Right ventricle myocardium inferior (tissue), 1 donor: ENCODE measurements at regions not wholly inside any gene's neighbourhood (a gene's known extent, or its start where the extent isn't known, plus 50 kb on each side); places are given as distances from the start of the nearest gene placed in this dataset.

Experiments used
- ATAC-seq: fragments of 200-7000 bp; cut with Tn5 transposase; one replicate; pipeline ENCODE4 v1.9.1; 2020; ENCODE audit warnings: mild to moderate bottlenecking, moderate library complexity
- DNase-seq: peaks from one replicate; pipeline ENCODE4 v3.0.0; 2021; ENCODE audit errors: missing footprints
- intact Hi-C: fragments of 100-400 bp; cut with DNase I; formaldehyde crosslinking; loops from one replicate; pipeline ENCODE4 v1.11.0; 2022
- donor health status: DM: no; HTN: yes; CAD: no; lungs with severe emphysema.

- ATAC-seq (no peak), DNase-seq (no peak)
- intact Hi-C loops = no loop called here
Measured at GRCh38 chr7:159272739-159273138, 128.1 kb upstream of the VIPR2 start.

GRCh38 chr7:159271781-159272180 is 127.1 kb upstream of the VIPR2 start:
- ATAC-seq (no peak), DNase-seq (no peak)
- intact Hi-C loops = no loop called here

- intact Hi-C loops = no loop called here
- ATAC-seq (no peak), DNase-seq (no peak)
Measured at GRCh38 chr7:159269745-159270144, 125.1 kb upstream of the VIPR2 start.

GRCh38 chr7:159263430-159263829 is 118.8 kb upstream of the VIPR2 start:
- intact Hi-C loops = no loop called here
- no peak for ATAC-seq
- DNase-seq = no peak

GRCh38 chr7:159253657-159254056 is 109.0 kb upstream of the VIPR2 start:
- no peak for ATAC-seq
- DNase-seq = no peak
- intact Hi-C loops = no loop called here

GRCh38 chr7:159250471-159250870 is 105.8 kb upstream of the VIPR2 start:
- ATAC-seq (no peak), DNase-seq (no peak)
- intact Hi-C loops = no loop called here

GRCh38 chr7:159249671-159250070 is 105.0 kb upstream of the VIPR2 start:
- ATAC-seq (peak; percentile 26), DNase-seq (no peak)
- intact Hi-C loops = no loop called here

- ATAC-seq (no peak), DNase-seq (no peak)
- intact Hi-C loops = no loop called here
Measured at GRCh38 chr7:159247910-159248309, 103.2 kb upstream of the VIPR2 start.

- ATAC-seq (no peak), DNase-seq (no peak)
- intact Hi-C loops = no loop called here
Measured at GRCh38 chr7:159246702-159247480, 102.2 kb upstream of the VIPR2 start.

GRCh38 chr7:159240962-159241361 is 96.3 kb upstream of the VIPR2 start:
- no peak for ATAC-seq
- DNase-seq = no peak
- intact Hi-C loops = no loop called here

- DNase-seq (no peak), ATAC-seq (no peak)
- intact Hi-C loops = no loop called here
Measured at GRCh38 chr7:159239028-159239427, 94.4 kb upstream of the VIPR2 start.

- intact Hi-C loops = no loop called here
- no peak for DNase-seq
- no peak for ATAC-seq
Measured at GRCh38 chr7:159238541-159238940, 93.9 kb upstream of the VIPR2 start.

- DNase-seq (no peak), ATAC-seq (no peak)
- intact Hi-C loops = no loop called here
Measured at GRCh38 chr7:159237022-159237653, 92.5 kb upstream of the VIPR2 start.

GRCh38 chr7:159231017-159231416 is 86.3 kb upstream of the VIPR2 start:
- DNase-seq = peak; percentile 69
- no peak for ATAC-seq
- intact Hi-C loops = no loop called here

- ATAC-seq (no peak), DNase-seq (no peak)
- intact Hi-C loops = no loop called here
Measured at GRCh38 chr7:159229683-159230475, 85.2 kb upstream of the VIPR2 start.

GRCh38 chr7:159227433-159227832 is 82.8 kb upstream of the VIPR2 start:
- ATAC-seq (no peak), DNase-seq (no peak)
- intact Hi-C loops = no loop called here

- intact Hi-C loops = no loop called here
- DNase-seq (no peak), ATAC-seq (no peak)
Measured at GRCh38 chr7:159226011-159226702, 81.5 kb upstream of the VIPR2 start.

GRCh38 chr7:159218607-159219006 is 73.9 kb upstream of the VIPR2 start:
- intact Hi-C loops = no loop called here
- ATAC-seq (no peak), DNase-seq (no peak)

GRCh38 chr7:159218170-159218569 is 73.5 kb upstream of the VIPR2 start:
- intact Hi-C loops = no loop called here
- DNase-seq = no peak
- no peak for ATAC-seq
